PC-9 (cell line): ENCODE measurements at regions not wholly inside any gene's neighbourhood (a gene's known extent, or its start where the extent isn't known, plus 50 kb on each side); places are given as distances from the start of the nearest gene placed in this dataset.

Source experiments
- BruUV-seq: library from RNA; stranded (reverse); fragments of 400-500 nt; replicated peaks from 2 replicates; lab custom pipeline; 2021; lab: Mats Ljungman, UMichigan
- CTCF ChIA-PET: fragments of 300-600 bp; sonication (Branson Sonifier 250); formaldehyde crosslinking; loops from one replicate; lab custom pipeline; 2022; ENCODE audit warnings: antibody characterized with exemption; lab: Charles Lee
- POLR2A ChIA-PET: fragments of 300-600 bp; sonication (Branson Sonifier 250); formaldehyde crosslinking; loops from one replicate; lab custom pipeline; 2022; ENCODE audit warnings: antibody characterized with exemption; ENCODE audit not compliant: unreplicated experiment; lab: Charles Lee
- DNase-seq, 2 experiments: peaks; one replicate each; pipeline versions ENCODE4 v3.0.0 to v3.0.0-alpha.2; 2015 to 2022; ENCODE audit warnings: mixed read lengths in 1 of 2
- H2AFZ ChIP-seq: fragments of 200-600 bp; sonication (generic); 2 replicates; pipeline ENCODE4 v1.8.1; 2017; ENCODE audit warnings: antibody characterized with exemption
- H3F3A ChIP-seq: fragments of 200-600 bp; sonication (generic); 2 replicates; pipeline ENCODE4 v1.8.1; 2017; ENCODE audit warnings: antibody characterized with exemption, mild to moderate bottlenecking, low read depth; ENCODE audit not compliant: insufficient read depth
- H3K27ac ChIP-seq: fragments of 200-600 bp; sonication (generic); 2 replicates; pipeline ENCODE4 v1.6.1; 2016; ENCODE audit warnings: mixed run types
- H3K27me3 ChIP-seq: fragments of 200-600 bp; sonication (generic); 2 replicates; pipeline ENCODE4 v1.6.1; 2016; ENCODE audit warnings: low read depth, mixed run types; ENCODE audit not compliant: insufficient read depth
- H3K36me3 ChIP-seq: fragments of 200-600 bp; sonication (generic); 2 replicates; pipeline ENCODE4 v1.6.1; 2016; ENCODE audit warnings: low read depth, mixed run types
- H3K4me1 ChIP-seq: fragments of 200-600 bp; sonication (generic); replicated peaks from 2 replicates; pipeline ENCODE4 v1.6.1; 2016; ENCODE audit warnings: mixed run types; ENCODE audit not compliant: insufficient read depth
- H3K4me2 ChIP-seq: fragments of 200-600 bp; sonication (generic); 2 replicates; pipeline ENCODE4 v1.6.1; 2017; ENCODE audit warnings: mixed run types
- H3K4me3 ChIP-seq: fragments of 200-600 bp; sonication (generic); 2 replicates; pipeline ENCODE4 v1.6.1; 2016; ENCODE audit warnings: mixed run types
- H3K79me2 ChIP-seq: fragments of 200-600 bp; sonication (generic); 2 replicates; pipeline ENCODE4 v1.6.1; 2017; ENCODE audit warnings: low read depth, mixed run types
- H3K9me2 ChIP-seq: fragments of 200-600 bp; sonication (generic); 2 replicates; pipeline ENCODE4 v1.8.1; 2017; ENCODE audit warnings: mild to moderate bottlenecking; ENCODE audit not compliant: insufficient read depth
- H3K9me3 ChIP-seq: fragments of 200-600 bp; sonication (generic); 2 replicates; pipeline ENCODE4 v1.8.1; 2016; ENCODE audit warnings: low read depth; ENCODE audit not compliant: insufficient read depth
- H4K20me1 ChIP-seq: fragments of 200-600 bp; sonication (generic); 2 replicates; pipeline ENCODE4 v1.8.1; 2017; ENCODE audit not compliant: insufficient read depth
- EZH2 ChIP-seq: fragments of 200-600 bp; sonication (generic); IDR thresholded peaks from 2 replicates; pipeline ENCODE4 v1.8.0; 2017; ENCODE audit warnings: antibody characterized with exemption, low read depth
- intact Hi-C: fragments of 100-400 bp; cut with micrococcal nuclease; formaldehyde crosslinking; loops from one replicate; pipeline ENCODE4 v1.10.0; 2022; ENCODE audit not compliant: unreplicated experiment
- TF ChIP-seq, protein P1 (sequence below): fragments of 200-600 bp; sonication (generic); conservative IDR thresholded peaks from 2 replicates; pipeline ENCODE4 v1.6.1; 2017; ENCODE audit warnings: mixed run types, antibody characterized with exemption, mild to moderate bottlenecking, moderate library complexity

DNA sequence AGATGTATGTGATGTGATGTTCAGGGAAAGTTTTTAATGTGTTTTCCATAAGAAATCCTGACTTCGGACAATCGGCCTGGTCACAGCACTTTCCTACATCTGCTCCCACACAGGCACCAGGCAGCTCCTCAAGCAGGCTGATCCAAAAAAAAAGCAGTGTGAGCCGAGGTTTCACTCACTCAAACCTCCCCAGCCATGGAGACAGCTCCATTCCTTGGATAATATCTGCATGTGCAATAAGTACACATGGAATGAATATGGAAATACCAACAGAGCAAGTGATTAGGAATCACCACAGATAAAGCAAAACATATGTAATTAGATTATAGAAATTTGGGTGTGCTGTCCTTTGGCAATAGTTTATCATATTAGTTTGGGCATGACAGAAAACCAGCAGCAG is 88.8 kb upstream of the API5 start:
- Histone ChIP-seq H3K4me3 (no peak overlapping the region), H3F3A (no peaks in the 10 kb centered on the region), H3K36me3 (no peaks in the 10 kb centered on the region), H3K4me1 (no peaks in the 10 kb centered on the region), H4K20me1 (no peaks in the 10 kb centered on the region), H3K9me2 (no peaks in the 10 kb centered on the region), H3K4me2 (no peak overlapping the region), H2AFZ (no peak overlapping the region), H3K79me2 (no peaks in the 10 kb centered on the region), H3K9me3 (no peaks in the 10 kb centered on the region), H3K27ac (no peak overlapping the region), H3K27me3 (no peaks in the 10 kb centered on the region)
- ChIA-PET POLR2A (no interaction called here), CTCF (no interaction called here)
- no peak for TF ChIP-seq EZH2
- TF ChIP-seq, protein P1, sequence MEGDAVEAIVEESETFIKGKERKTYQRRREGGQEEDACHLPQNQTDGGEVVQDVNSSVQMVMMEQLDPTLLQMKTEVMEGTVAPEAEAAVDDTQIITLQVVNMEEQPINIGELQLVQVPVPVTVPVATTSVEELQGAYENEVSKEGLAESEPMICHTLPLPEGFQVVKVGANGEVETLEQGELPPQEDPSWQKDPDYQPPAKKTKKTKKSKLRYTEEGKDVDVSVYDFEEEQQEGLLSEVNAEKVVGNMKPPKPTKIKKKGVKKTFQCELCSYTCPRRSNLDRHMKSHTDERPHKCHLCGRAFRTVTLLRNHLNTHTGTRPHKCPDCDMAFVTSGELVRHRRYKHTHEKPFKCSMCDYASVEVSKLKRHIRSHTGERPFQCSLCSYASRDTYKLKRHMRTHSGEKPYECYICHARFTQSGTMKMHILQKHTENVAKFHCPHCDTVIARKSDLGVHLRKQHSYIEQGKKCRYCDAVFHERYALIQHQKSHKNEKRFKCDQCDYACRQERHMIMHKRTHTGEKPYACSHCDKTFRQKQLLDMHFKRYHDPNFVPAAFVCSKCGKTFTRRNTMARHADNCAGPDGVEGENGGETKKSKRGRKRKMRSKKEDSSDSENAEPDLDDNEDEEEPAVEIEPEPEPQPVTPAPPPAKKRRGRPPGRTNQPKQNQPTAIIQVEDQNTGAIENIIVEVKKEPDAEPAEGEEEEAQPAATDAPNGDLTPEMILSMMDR, result no peak
- intact Hi-C loops, result no loop called here
- DNase-seq, result no peak
- no TSS peak for BruUV-seq

DNA sequence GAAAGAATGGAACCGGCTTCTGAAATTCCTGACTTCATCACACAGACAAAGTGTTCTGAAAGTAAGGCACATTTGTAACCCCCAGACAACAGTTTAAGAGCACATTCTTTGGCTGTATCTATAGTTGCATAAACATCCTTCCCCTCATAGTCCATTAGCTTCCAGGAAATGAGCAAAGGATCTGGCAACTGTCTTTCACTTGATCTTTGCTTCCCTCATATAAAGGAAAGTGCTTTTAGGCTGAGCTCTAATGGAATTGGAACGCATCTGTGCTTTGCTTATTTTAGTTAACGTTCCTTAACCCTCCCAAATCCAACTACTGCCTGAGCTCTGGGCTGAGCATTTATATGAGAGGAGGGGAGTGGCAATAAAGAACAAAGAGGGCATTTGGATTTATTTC is 76.9 kb upstream of the API5 start:
- H3K9me2 ChIP-seq, result no peaks in the 10 kb centered on the region
- no peaks in the 10 kb centered on the region for H3K9me3 ChIP-seq
- DNase-seq, result no peak
- H3K4me1 ChIP-seq, result no peaks in the 10 kb centered on the region
- no peaks in the 10 kb centered on the region for H4K20me1 ChIP-seq
- no peak overlapping the region for H3K27ac ChIP-seq
- H3K79me2 ChIP-seq, result no peaks in the 10 kb centered on the region
- H3K36me3 ChIP-seq, result no peaks in the 10 kb centered on the region
- intact Hi-C loops, result no loop called here
- no peak for TF ChIP-seq EZH2
- TF ChIP-seq, protein P1, result no peak
- ChIA-PET POLR2A (no interaction called here), CTCF (no interaction called here)
- no TSS peak for BruUV-seq
- no peak overlapping the region for H3K4me2 ChIP-seq
- no peak overlapping the region for H3K4me3 ChIP-seq
- peaks cover 18% of the 10 kb centered on the region; the same call in 1 of the 2 replicates for H3K27me3 ChIP-seq
- H2AFZ ChIP-seq, result no peak overlapping the region
- H3F3A ChIP-seq, result no peaks in the 10 kb centered on the region

DNA sequence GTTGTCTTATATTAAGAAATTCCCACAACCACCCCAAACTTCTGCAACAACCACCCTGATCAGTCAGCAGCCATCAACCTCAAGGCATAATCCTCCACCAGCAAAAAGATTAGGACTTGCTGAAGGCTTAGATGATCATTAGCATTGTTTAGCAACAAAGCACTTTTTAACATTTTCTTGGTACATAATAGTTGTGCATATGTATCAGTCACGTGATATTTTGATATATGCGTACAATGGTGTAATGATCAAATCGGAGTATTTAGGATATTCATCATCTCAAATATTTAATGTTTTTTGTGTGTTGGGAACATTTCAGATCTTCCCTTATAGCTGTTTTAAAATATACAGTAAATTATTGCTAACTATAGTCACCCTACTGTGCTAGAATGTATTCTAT is 73.5 kb upstream of the API5 start:
- H4K20me1 ChIP-seq, result no peaks in the 10 kb centered on the region
- POLR2A ChIA-PET, result no interaction called here

DNA sequence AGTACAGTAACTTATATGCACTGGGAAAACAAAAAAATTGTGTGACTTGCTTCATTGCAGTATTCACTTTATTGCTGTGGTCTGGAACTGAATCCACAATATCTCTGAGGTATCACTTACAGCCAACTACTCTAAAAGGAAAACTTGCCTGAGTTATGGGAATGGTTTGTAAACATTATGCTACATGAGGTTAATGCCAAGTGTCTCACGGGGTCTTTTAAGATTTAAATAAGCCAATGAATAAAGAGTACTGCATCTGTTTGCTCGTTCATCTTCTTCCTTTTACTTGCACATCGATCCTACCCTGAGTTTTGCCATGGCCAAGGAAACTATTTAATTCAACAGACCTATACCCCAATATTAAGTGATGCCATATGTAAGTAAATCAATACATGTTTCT is 72.0 kb upstream of the API5 start:
- no peak overlapping the region for H3K4me3 ChIP-seq
- H3K79me2 ChIP-seq, result no peaks in the 10 kb centered on the region
- H2AFZ ChIP-seq, result no peak overlapping the region
- H3K9me3 ChIP-seq, result no peaks in the 10 kb centered on the region
- DNase-seq, result no peak
- H3K4me2 ChIP-seq, result no peak overlapping the region
- CTCF ChIA-PET, result no interaction called here
- H3K27me3 ChIP-seq, result 0 out of 2 replicates have a peak, but pooled peaks cover 8% of the 10 kb centered on the region
- no peaks in the 10 kb centered on the region for H3K36me3 ChIP-seq
- BruUV-seq, result no TSS peak
- no peaks in the 10 kb centered on the region for H3F3A ChIP-seq
- H3K4me1 ChIP-seq, result no peaks in the 10 kb centered on the region
- TF ChIP-seq EZH2, result no peak
- TF ChIP-seq, protein P1, result no peak
- intact Hi-C loops, result no loop called here
- POLR2A ChIA-PET, result no interaction called here
- H3K9me2 ChIP-seq, result no peaks in the 10 kb centered on the region; the same call in 1 of the 2 replicates
- H3K27ac ChIP-seq, result no peak overlapping the region
- no peaks in the 10 kb centered on the region for H4K20me1 ChIP-seq

More for the DNA sequence above, 73.5 kb upstream of the API5 start:
- no peak overlapping the region for H2AFZ ChIP-seq
- intact Hi-C loops, result no loop called here
- no peaks in the 10 kb centered on the region for H3K9me3 ChIP-seq
- no peak overlapping the region for H3K27ac ChIP-seq
- TF ChIP-seq EZH2, result no peak
- H3K4me2 ChIP-seq, result no peak overlapping the region
- no peak for DNase-seq
- H3F3A ChIP-seq, result no peaks in the 10 kb centered on the region
- 0 out of 2 replicates have a peak, but pooled peaks cover 8% of the 10 kb centered on the region for H3K27me3 ChIP-seq
- no peaks in the 10 kb centered on the region for H3K36me3 ChIP-seq
- no peaks in the 10 kb centered on the region; the same call in 1 of the 2 replicates for H3K9me2 ChIP-seq
- H3K79me2 ChIP-seq, result no peaks in the 10 kb centered on the region
- no peaks in the 10 kb centered on the region for H3K4me1 ChIP-seq
- H3K4me3 ChIP-seq, result no peak overlapping the region
- no TSS peak for BruUV-seq
- CTCF ChIA-PET, result no interaction called here
